ENCODE measurements at regions not wholly inside any gene's neighbourhood (a gene's known extent, or its start where the extent isn't known, plus 50 kb on each side); places are given as distances from the start of the nearest gene placed in this dataset.
A peak's percentile ranks its signal among the peaks of the same experiment; 100 is the strongest.

DNA sequence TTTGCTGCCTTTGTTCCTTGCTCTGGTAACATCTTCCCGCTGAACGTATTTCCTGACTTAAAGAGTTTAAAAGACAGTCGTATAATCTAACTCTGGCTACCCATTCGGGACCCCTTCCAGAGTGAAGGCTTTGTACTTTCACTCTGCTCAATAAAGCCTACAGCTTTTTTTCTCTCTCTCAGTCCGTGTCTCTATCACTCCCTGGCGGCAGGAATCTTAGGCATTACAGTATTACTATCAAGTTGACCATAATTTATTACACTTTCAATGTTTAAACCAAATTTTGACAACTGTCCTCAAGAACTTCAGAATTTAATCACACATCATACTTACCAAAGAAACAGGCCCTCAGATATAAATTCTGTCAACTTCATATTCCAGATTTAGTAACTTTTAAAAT lies 967.9 kb downstream of the FSCB start:
- TF ChIP-seq EZH2phosphoT487 (IDR thresholded peaks at IDR 0.05; ENCODE audit: unreplicated experiment), result no peak
- TF ChIP-seq, protein P1, sequence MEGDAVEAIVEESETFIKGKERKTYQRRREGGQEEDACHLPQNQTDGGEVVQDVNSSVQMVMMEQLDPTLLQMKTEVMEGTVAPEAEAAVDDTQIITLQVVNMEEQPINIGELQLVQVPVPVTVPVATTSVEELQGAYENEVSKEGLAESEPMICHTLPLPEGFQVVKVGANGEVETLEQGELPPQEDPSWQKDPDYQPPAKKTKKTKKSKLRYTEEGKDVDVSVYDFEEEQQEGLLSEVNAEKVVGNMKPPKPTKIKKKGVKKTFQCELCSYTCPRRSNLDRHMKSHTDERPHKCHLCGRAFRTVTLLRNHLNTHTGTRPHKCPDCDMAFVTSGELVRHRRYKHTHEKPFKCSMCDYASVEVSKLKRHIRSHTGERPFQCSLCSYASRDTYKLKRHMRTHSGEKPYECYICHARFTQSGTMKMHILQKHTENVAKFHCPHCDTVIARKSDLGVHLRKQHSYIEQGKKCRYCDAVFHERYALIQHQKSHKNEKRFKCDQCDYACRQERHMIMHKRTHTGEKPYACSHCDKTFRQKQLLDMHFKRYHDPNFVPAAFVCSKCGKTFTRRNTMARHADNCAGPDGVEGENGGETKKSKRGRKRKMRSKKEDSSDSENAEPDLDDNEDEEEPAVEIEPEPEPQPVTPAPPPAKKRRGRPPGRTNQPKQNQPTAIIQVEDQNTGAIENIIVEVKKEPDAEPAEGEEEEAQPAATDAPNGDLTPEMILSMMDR (conservative IDR thresholded peaks at IDR 0.05; ENCODE audit: low read depth in 2 of 2), result peak; percentile 67 to 79
- H3K36me3 Mint-ChIP-seq (ENCODE audit: low read depth), result peaks cover 8% of the 10 kb centered on the region; the same call in 2 of the 3 replicates
- H3K79me2 ChIP-seq (replicated peaks; ENCODE audit: insufficient read depth), result no peaks in the 10 kb centered on the region
- no peak overlapping the region for H3K4me3 ChIP-seq
- peaks cover 6% of the 10 kb centered on the region for H3K4me1 Mint-ChIP-seq
- H3K4me1 ChIP-seq (ENCODE audit: insufficient read depth), result no peaks in the 10 kb centered on the region
- H3F3A ChIP-seq (replicated peaks; ENCODE audit: low read depth), result no peaks in the 10 kb centered on the region
- DNase-seq (ENCODE audit: low spot score), result peak; percentile 84
- peak; percentile 88 for ATAC-seq
- no peaks in the 10 kb centered on the region for H3K27me3 Mint-ChIP-seq (ENCODE audit: insufficient read depth, low read depth, poor library complexity)
- no peaks in the 10 kb centered on the region for H4K20me1 ChIP-seq (replicated peaks; ENCODE audit: insufficient read depth)
- no peak overlapping the region for H3K4me3 Mint-ChIP-seq
- H3K27ac ChIP-seq (ENCODE audit: low read depth), result no peak overlapping the region
- no peaks in the 10 kb centered on the region for H3K36me3 ChIP-seq (ENCODE audit: insufficient read depth)
- peaks cover 6% of the 10 kb centered on the region for H3K9me2 ChIP-seq (ENCODE audit: insufficient read depth)
- H3K4me2 ChIP-seq, result no peak overlapping the region
- 0 out of 2 replicates have a peak overlapping the region, but pooled peaks have one; percentile 11 for H2AFZ ChIP-seq
- H3K9me3 Mint-ChIP-seq, result peaks cover 12% of the 10 kb centered on the region
- no peaks in the 10 kb centered on the region for H3K27me3 ChIP-seq (ENCODE audit: insufficient read depth)
- no peak overlapping the region for H3K27ac Mint-ChIP-seq

DNA sequence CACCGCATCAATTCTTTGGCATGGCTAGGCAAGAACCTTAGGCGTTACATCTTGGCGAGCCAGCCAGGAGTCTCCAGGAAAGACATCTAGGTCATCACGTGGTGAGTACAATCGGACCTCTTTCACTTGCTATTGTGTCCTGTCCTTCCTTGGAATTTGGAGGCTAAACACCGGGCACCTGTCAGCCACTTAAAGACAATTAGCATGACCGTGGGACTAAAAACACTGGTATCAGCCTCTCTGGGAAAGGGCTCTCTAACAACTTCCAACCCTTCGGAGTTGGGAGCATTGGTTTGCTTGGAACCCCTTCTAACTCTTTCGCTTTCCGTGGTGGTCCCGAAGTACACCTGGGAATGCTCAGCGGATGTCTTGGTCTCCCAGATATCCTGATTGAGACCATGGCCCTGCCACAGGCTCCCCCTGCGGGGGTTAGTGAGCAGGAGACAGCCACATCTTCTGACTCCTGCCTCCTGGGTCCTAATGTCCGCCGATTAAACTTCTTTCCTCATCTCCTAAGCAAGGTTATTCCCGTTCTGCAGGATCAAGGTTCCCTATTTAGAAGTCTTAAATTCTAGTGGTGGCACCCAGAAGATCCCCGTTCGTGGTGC lies 971.7 kb downstream of the FSCB start:
- peak overlapping the region; percentile 63; the same call in 1 of the 2 replicates for H2AFZ ChIP-seq
- no peak for TF ChIP-seq CREB1 (CRISPR knock-in tag; IDR thresholded peaks at IDR 0.05; ENCODE audit: low read depth)
- no peak for TF ChIP-seq EZH2 (IDR thresholded peaks at IDR 0.05; ENCODE audit: low read depth, unreplicated experiment)
- TF ChIP-seq, protein P2, sequence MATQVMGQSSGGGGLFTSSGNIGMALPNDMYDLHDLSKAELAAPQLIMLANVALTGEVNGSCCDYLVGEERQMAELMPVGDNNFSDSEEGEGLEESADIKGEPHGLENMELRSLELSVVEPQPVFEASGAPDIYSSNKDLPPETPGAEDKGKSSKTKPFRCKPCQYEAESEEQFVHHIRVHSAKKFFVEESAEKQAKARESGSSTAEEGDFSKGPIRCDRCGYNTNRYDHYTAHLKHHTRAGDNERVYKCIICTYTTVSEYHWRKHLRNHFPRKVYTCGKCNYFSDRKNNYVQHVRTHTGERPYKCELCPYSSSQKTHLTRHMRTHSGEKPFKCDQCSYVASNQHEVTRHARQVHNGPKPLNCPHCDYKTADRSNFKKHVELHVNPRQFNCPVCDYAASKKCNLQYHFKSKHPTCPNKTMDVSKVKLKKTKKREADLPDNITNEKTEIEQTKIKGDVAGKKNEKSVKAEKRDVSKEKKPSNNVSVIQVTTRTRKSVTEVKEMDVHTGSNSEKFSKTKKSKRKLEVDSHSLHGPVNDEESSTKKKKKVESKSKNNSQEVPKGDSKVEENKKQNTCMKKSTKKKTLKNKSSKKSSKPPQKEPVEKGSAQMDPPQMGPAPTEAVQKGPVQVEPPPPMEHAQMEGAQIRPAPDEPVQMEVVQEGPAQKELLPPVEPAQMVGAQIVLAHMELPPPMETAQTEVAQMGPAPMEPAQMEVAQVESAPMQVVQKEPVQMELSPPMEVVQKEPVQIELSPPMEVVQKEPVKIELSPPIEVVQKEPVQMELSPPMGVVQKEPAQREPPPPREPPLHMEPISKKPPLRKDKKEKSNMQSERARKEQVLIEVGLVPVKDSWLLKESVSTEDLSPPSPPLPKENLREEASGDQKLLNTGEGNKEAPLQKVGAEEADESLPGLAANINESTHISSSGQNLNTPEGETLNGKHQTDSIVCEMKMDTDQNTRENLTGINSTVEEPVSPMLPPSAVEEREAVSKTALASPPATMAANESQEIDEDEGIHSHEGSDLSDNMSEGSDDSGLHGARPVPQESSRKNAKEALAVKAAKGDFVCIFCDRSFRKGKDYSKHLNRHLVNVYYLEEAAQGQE (IDR thresholded peaks at IDR 0.05; ENCODE audit: unreplicated experiment), result no peak
- TF ChIP-seq, protein P1 (conservative IDR thresholded peaks at IDR 0.05; ENCODE audit: low read depth in 2 of 2), result no peak
- no peak for TF ChIP-seq JUNB (IDR thresholded peaks at IDR 0.05; ENCODE audit: unreplicated experiment)
- TF ChIP-seq, protein P3, sequence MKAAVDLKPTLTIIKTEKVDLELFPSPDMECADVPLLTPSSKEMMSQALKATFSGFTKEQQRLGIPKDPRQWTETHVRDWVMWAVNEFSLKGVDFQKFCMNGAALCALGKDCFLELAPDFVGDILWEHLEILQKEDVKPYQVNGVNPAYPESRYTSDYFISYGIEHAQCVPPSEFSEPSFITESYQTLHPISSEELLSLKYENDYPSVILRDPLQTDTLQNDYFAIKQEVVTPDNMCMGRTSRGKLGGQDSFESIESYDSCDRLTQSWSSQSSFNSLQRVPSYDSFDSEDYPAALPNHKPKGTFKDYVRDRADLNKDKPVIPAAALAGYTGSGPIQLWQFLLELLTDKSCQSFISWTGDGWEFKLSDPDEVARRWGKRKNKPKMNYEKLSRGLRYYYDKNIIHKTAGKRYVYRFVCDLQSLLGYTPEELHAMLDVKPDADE (IDR thresholded peaks at IDR 0.05), result no peak
- no peak for TF ChIP-seq EZH2phosphoT487 (IDR thresholded peaks at IDR 0.05; ENCODE audit: unreplicated experiment)
- TF ChIP-seq ZNF331 (CRISPR knock-in tag; IDR thresholded peaks at IDR 0.05; ENCODE audit: low read depth), result no peak
- TF ChIP-seq ZNF114 (CRISPR knock-in tag; IDR thresholded peaks at IDR 0.05), result no peak
- TF ChIP-seq STAT1 (IDR thresholded peaks at IDR 0.05; ENCODE audit: unreplicated experiment), result no peak
- no peak for TF ChIP-seq NANOG (IDR thresholded peaks at IDR 0.05; ENCODE audit: borderline replicate concordance)

More for the DNA sequence above, 971.7 kb downstream of the FSCB start:
- Histone ChIP-seq H3K27ac (ENCODE audit: low read depth) (no peak overlapping the region), H3K9me2 (ENCODE audit: insufficient read depth) (peaks cover 6% of the 10 kb centered on the region), H3K4me1 (ENCODE audit: insufficient read depth) (no peaks in the 10 kb centered on the region), H3K36me3 (ENCODE audit: insufficient read depth) (no peaks in the 10 kb centered on the region), H3K27me3 (ENCODE audit: insufficient read depth) (no peaks in the 10 kb centered on the region), H3K79me2 (replicated peaks; ENCODE audit: insufficient read depth) (no peaks in the 10 kb centered on the region), H4K20me1 (replicated peaks; ENCODE audit: insufficient read depth) (no peaks in the 10 kb centered on the region), H3K4me2 (no peak overlapping the region), H3K4me3 (no peak overlapping the region), H3F3A (replicated peaks; ENCODE audit: low read depth) (no peaks in the 10 kb centered on the region)
- no peak for ATAC-seq
- no peak overlapping the region for H3K4me3 Mint-ChIP-seq
- peaks cover 16% of the 10 kb centered on the region; the same call in 2 of the 3 replicates for H3K36me3 Mint-ChIP-seq (ENCODE audit: low read depth)
- no peak overlapping the region for H3K27ac Mint-ChIP-seq
- no peaks in the 10 kb centered on the region for H3K27me3 Mint-ChIP-seq (ENCODE audit: insufficient read depth, low read depth, poor library complexity)
- H3K4me1 Mint-ChIP-seq, result peaks cover 6% of the 10 kb centered on the region
- no peak for DNase-seq (ENCODE audit: low spot score)
- peaks cover 19% of the 10 kb centered on the region for H3K9me3 Mint-ChIP-seq

Data from GM23338 (cell line).